Right atrium auricular region (tissue), 2 donors: ENCODE measurements at regions not wholly inside any gene's neighbourhood (a gene's known extent, or its start where the extent isn't known, plus 50 kb on each side); places are given as distances from the start of the nearest gene placed in this dataset.

ENCODE experiments used
- DNase-seq: peaks from one replicate; pipeline ENCODE4 v3.0.0-alpha.2; 2019; ENCODE audit warnings: low spot score
- H3K27ac ChIP-seq, 2 donors: fragments of 200-600 bp; sonication (generic); 1 replicate in 1 of 2; 2 replicates in 1 of 2; pipeline ENCODE4 v1.5.1; 2016 to 2019
- H3K27me3 ChIP-seq, 2 donors: fragments of 200-600 bp; sonication (generic); one replicate each; pipeline versions ENCODE4 v1.5.1 to v1.6.0; 2017 to 2019
- H3K36me3 ChIP-seq: fragments of 200-600 bp; sonication (generic); one replicate; pipeline ENCODE4 v1.5.1; 2016
- H3K4me1 ChIP-seq, 2 donors: fragments of 200-600 bp; sonication (generic); one replicate each; pipeline versions ENCODE4 v1.5.1 to v1.6.0; 2017 to 2019
- H3K4me3 ChIP-seq, 2 donors: fragments of 200-600 bp; sonication (generic); 1 replicate in 1 of 2; 2 replicates in 1 of 2; pipeline ENCODE4 v1.5.1; 2017 to 2019; ENCODE audit warnings: mild to moderate bottlenecking in 1 of 2, moderate library complexity in 1 of 2
- H3K9me3 ChIP-seq, 2 donors: fragments of 200-600 bp; sonication (generic); one replicate each; pipeline ENCODE4 v1.5.1; 2019
- TF ChIP-seq, protein P1 (sequence below), 2 donors: fragments of 200-600 bp; sonication (generic); IDR thresholded peaks; one replicate each; pipeline ENCODE4 v1.5.1; 2019; ENCODE audit warnings: antibody characterized with exemption in 2 of 2

- no peak for DNase-seq
- TF ChIP-seq, protein P1, sequence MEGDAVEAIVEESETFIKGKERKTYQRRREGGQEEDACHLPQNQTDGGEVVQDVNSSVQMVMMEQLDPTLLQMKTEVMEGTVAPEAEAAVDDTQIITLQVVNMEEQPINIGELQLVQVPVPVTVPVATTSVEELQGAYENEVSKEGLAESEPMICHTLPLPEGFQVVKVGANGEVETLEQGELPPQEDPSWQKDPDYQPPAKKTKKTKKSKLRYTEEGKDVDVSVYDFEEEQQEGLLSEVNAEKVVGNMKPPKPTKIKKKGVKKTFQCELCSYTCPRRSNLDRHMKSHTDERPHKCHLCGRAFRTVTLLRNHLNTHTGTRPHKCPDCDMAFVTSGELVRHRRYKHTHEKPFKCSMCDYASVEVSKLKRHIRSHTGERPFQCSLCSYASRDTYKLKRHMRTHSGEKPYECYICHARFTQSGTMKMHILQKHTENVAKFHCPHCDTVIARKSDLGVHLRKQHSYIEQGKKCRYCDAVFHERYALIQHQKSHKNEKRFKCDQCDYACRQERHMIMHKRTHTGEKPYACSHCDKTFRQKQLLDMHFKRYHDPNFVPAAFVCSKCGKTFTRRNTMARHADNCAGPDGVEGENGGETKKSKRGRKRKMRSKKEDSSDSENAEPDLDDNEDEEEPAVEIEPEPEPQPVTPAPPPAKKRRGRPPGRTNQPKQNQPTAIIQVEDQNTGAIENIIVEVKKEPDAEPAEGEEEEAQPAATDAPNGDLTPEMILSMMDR (IDR thresholded peaks at IDR 0.05) = no peak
- no peaks in the 10 kb centered on the region for H3K36me3 ChIP-seq
Measured at GRCh38 chr4:125522588-125522987, 207.8 kb downstream of the FAT4 start.

GRCh38 chr4:125522992-125523391 lies 208.2 kb downstream of the FAT4 start:
- TF ChIP-seq, protein P1 (IDR thresholded peaks at IDR 0.05) = no peak
- H3K27ac ChIP-seq = no peak overlapping the region
- no peak overlapping the region for H3K4me3 ChIP-seq
- no peaks in the 10 kb centered on the region for H3K9me3 ChIP-seq
- no peaks in the 10 kb centered on the region for H3K27me3 ChIP-seq
- H3K36me3 ChIP-seq = no peaks in the 10 kb centered on the region
- DNase-seq = no peak
- H3K4me1 ChIP-seq = peaks cover 0 to 8% of the 10 kb centered on the region in 2 donors

More at GRCh38 chr4:125522588-125522987, 207.8 kb downstream of the FAT4 start:
- H3K27ac ChIP-seq = no peak overlapping the region
- H3K9me3 ChIP-seq = no peaks in the 10 kb centered on the region
- H3K4me1 ChIP-seq = peaks cover 0 to 8% of the 10 kb centered on the region in 2 donors
- H3K4me3 ChIP-seq = no peak overlapping the region
- no peaks in the 10 kb centered on the region for H3K27me3 ChIP-seq

DNA sequence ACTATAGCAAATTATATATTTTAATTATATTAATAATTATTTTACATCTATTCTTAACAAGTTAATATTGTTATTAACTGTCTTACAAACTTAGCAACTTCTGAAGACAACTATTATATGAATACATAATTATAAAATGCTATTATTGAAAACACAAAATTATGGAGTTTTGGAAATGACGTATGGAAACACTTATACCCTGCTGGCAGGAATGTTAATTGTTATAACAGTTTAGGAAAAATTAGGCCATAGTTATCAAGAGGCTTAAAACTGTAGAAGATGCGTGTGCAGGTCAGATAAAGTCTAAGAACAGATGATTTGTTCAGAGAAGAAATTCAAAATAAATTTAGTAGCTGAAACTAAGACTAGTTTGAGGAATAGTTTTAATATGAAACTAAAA lies 211.7 kb downstream of the FAT4 start:
- H3K4me1 ChIP-seq = no peaks in the 10 kb centered on the region
- H3K27me3 ChIP-seq = no peaks in the 10 kb centered on the region
- TF ChIP-seq, protein P1 (IDR thresholded peaks at IDR 0.05) = no peak
- H3K27ac ChIP-seq = no peak overlapping the region
- no peaks in the 10 kb centered on the region for H3K36me3 ChIP-seq
- H3K4me3 ChIP-seq = no peak overlapping the region
- H3K9me3 ChIP-seq = no peaks in the 10 kb centered on the region
- no peak for DNase-seq

DNA sequence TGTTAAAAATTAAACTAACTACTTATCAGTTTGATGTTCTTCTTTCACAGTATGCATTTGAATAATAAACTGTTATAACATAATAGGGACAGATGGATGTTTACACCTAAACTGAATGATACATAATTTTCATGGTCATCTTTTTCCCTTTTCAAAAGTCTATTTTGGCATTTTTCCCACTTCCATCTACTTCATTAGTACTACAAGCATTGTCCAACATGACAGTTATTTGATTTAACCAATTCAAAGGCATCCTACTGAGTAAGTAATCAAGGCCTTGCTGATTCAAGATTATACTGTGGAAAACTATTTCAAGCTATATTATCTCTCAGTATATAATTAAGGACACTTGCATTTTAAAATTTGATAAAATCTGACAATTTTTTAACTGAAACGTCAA lies 212.9 kb downstream of the FAT4 start:
- Histone ChIP-seq H3K27ac (no peak overlapping the region), H3K4me1 (no peaks in the 10 kb centered on the region)
- TF ChIP-seq, protein P1 (IDR thresholded peaks at IDR 0.05) = no peak

GRCh38 chr4:125529071-125529470 lies 214.3 kb downstream of the FAT4 start:
- H3K27me3 ChIP-seq = no peaks in the 10 kb centered on the region
- no peak overlapping the region for H3K4me3 ChIP-seq
- TF ChIP-seq, protein P1 (IDR thresholded peaks at IDR 0.05) = no peak
- H3K9me3 ChIP-seq = no peaks in the 10 kb centered on the region
- no peaks in the 10 kb centered on the region for H3K36me3 ChIP-seq
- no peak overlapping the region for H3K27ac ChIP-seq
- no peaks in the 10 kb centered on the region for H3K4me1 ChIP-seq
- DNase-seq = no peak

More for the DNA sequence above, 212.9 kb downstream of the FAT4 start:
- no peak overlapping the region for H3K4me3 ChIP-seq
- H3K27me3 ChIP-seq = no peaks in the 10 kb centered on the region
- no peaks in the 10 kb centered on the region for H3K36me3 ChIP-seq
- no peaks in the 10 kb centered on the region for H3K9me3 ChIP-seq
- DNase-seq = no peak

DNA sequence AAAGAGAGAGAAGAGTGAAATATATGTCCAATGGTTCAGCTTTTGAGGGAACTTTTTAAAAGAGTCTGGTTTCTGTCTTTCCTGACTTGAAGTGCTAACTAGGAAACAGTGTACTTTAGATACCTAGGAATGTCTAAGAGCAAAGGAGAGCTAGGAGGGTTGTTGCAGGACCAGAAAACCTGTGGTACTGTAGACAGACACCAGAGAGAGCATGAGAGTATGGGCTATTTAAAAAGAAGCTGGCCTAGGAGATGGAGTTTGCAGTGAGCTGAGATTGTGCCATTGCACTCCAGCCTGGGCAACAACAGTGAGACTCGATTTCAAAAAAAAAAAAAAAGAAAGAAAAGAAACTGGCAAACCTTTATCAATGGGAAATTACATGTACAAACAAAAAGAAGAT lies 223.9 kb downstream of the FAT4 start:
- no peak for DNase-seq
- TF ChIP-seq, protein P1 (IDR thresholded peaks at IDR 0.05) = no peak
- Histone ChIP-seq H3K4me3 (no peak overlapping the region), H3K36me3 (no peaks in the 10 kb centered on the region), H3K27ac (no peak overlapping the region), H3K4me1 (no peaks in the 10 kb centered on the region), H3K9me3 (peaks cover 0 to 14% of the 10 kb centered on the region in 2 donors), H3K27me3 (no peaks in the 10 kb centered on the region)
